ENCODE measurements at regions not wholly inside any gene's neighbourhood (a gene's known extent, or its start where the extent isn't known, plus 50 kb on each side); places are given as distances from the start of the nearest gene placed in this dataset.

- Histone ChIP-seq H3K4me3 (no peak overlapping the region), H3K27me3 (no peaks in the 10 kb centered on the region), H3K9me3 (no peaks in the 10 kb centered on the region), H3K36me3 (no peaks in the 10 kb centered on the region), H3K27ac (no peak overlapping the region), H3K4me1 (no peaks in the 10 kb centered on the region)
- intact Hi-C loops (cut with DNase I), result loop anchor here (10.0 kb wide), 2 partner anchors 158 to 1078 kb away; partner anchors contain the start of gene C11orf58
- DNase-seq, result no peak
- 91% methylated on average over 5 of the region's 5 CpGs for WGBS, 2 donors
- TF ChIP-seq POLR2A (IDR thresholded peaks at IDR 0.05) (no peak), EP300 (IDR thresholded peaks at IDR 0.05) (no peak), CTCF (IDR thresholded peaks at IDR 0.05) (no peak), POLR2AphosphoS5 (IDR thresholded peaks at IDR 0.05) (no peak)
These were observed 542.5 kb downstream of the INSC start for GRCh38 chr11:15657264-15657663.

- TF ChIP-seq EP300 (IDR thresholded peaks at IDR 0.05) (no peak), POLR2A (IDR thresholded peaks at IDR 0.05) (no peak), CTCF (IDR thresholded peaks at IDR 0.05) (no peak), POLR2AphosphoS5 (IDR thresholded peaks at IDR 0.05) (no peak)
- H3K27me3 ChIP-seq, result no peaks in the 10 kb centered on the region
- H3K9me3 ChIP-seq, result no peaks in the 10 kb centered on the region
- DNase-seq, result no peak
- intact Hi-C loops (cut with DNase I), result no loop called here
- H3K4me1 ChIP-seq, result no peaks in the 10 kb centered on the region
- no peak overlapping the region for H3K4me3 ChIP-seq
- 90 to 92% methylated on average over 3 of the region's 3 CpGs for WGBS, 2 donors
- no peak overlapping the region for H3K27ac ChIP-seq
- no peaks in the 10 kb centered on the region for H3K36me3 ChIP-seq
These were observed 545.8 kb downstream of the INSC start for GRCh38 chr11:15660496-15660895.

- DNase-seq, result no peak
These were observed 547.6 kb downstream of the INSC start for GRCh38 chr11:15662285-15662684.

GRCh38 chr11:15663777-15664218, 549.1 kb downstream of the INSC start:
- 80 to 87% methylated on average over 7 of the region's 7 CpGs for WGBS, 2 donors
- H3K9me3 ChIP-seq, result no peaks in the 10 kb centered on the region
- H3K36me3 ChIP-seq, result no peaks in the 10 kb centered on the region
- DNase-seq, result no peak
- no peak overlapping the region for H3K27ac ChIP-seq
- no peaks in the 10 kb centered on the region for H3K4me1 ChIP-seq
- no peak for TF ChIP-seq POLR2AphosphoS5 (IDR thresholded peaks at IDR 0.05)
- no peak for TF ChIP-seq POLR2A (IDR thresholded peaks at IDR 0.05)
- TF ChIP-seq EP300 (IDR thresholded peaks at IDR 0.05), result no peak
- TF ChIP-seq CTCF (IDR thresholded peaks at IDR 0.05), result no peak
- intact Hi-C loops (cut with DNase I), result no loop called here
- no peak overlapping the region for H3K4me3 ChIP-seq
- H3K27me3 ChIP-seq, result no peaks in the 10 kb centered on the region

More at GRCh38 chr11:15662285-15662684, 547.6 kb downstream of the INSC start:
- no peaks in the 10 kb centered on the region for H3K36me3 ChIP-seq
- H3K27ac ChIP-seq, result no peak overlapping the region
- no peaks in the 10 kb centered on the region for H3K9me3 ChIP-seq
- intact Hi-C loops (cut with DNase I), result no loop called here
- H3K4me3 ChIP-seq, result no peak overlapping the region
- 23 to 62% methylated on average over 1 of the region's 1 CpG for WGBS, 2 donors
- no peaks in the 10 kb centered on the region for H3K4me1 ChIP-seq
- no peak for TF ChIP-seq POLR2AphosphoS5 (IDR thresholded peaks at IDR 0.05)
- TF ChIP-seq EP300 (IDR thresholded peaks at IDR 0.05), result no peak
- TF ChIP-seq POLR2A (IDR thresholded peaks at IDR 0.05), result no peak
- TF ChIP-seq CTCF (IDR thresholded peaks at IDR 0.05), result no peak
- no peaks in the 10 kb centered on the region for H3K27me3 ChIP-seq

- Histone ChIP-seq H3K27ac (no peak overlapping the region), H3K4me1 (no peaks in the 10 kb centered on the region), H3K9me3 (no peaks in the 10 kb centered on the region), H3K36me3 (no peaks in the 10 kb centered on the region), H3K4me3 (no peak overlapping the region), H3K27me3 (no peaks in the 10 kb centered on the region)
- DNase-seq, result no peak
- TF ChIP-seq CTCF (IDR thresholded peaks at IDR 0.05) (no peak), POLR2A (IDR thresholded peaks at IDR 0.05) (no peak)
- 46 to 68% methylated on average over 4 of the region's 4 CpGs for WGBS, 2 donors
- intact Hi-C loops (cut with DNase I), result no loop called here
These were observed 550.7 kb downstream of the INSC start for GRCh38 chr11:15665368-15665871.
